ENCODE measurements at regions not wholly inside any gene's neighbourhood (a gene's known extent, or its start where the extent isn't known, plus 50 kb on each side); places are given as distances from the start of the nearest gene placed in this dataset.

DNA sequence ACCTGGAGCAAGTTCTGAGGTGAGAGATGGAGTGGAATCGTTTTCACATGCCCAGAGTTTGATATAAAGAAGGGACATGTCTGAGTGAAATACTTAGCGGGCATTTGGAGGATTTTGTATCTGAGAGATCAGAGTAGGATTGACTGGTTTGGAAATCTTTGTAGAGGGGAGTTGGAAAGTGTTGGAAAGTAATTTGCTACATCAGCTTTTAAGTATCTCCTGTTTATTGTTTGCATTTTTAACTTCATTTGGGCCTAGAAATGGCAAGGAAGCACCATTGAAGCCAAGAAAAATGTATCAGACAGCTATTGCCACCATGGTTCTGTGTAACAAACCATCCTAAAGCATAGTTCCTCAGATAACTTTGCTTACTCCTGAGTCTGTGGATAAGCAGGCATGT, 1015.1 kb upstream of the EEF2KMT start:
- no peak overlapping the region for H3K4me3 ChIP-seq (replicated peaks in 1 of 2; ENCODE audit: low read depth in 2 of 2, low read length in 2 of 2)
- TF ChIP-seq, protein P1, sequence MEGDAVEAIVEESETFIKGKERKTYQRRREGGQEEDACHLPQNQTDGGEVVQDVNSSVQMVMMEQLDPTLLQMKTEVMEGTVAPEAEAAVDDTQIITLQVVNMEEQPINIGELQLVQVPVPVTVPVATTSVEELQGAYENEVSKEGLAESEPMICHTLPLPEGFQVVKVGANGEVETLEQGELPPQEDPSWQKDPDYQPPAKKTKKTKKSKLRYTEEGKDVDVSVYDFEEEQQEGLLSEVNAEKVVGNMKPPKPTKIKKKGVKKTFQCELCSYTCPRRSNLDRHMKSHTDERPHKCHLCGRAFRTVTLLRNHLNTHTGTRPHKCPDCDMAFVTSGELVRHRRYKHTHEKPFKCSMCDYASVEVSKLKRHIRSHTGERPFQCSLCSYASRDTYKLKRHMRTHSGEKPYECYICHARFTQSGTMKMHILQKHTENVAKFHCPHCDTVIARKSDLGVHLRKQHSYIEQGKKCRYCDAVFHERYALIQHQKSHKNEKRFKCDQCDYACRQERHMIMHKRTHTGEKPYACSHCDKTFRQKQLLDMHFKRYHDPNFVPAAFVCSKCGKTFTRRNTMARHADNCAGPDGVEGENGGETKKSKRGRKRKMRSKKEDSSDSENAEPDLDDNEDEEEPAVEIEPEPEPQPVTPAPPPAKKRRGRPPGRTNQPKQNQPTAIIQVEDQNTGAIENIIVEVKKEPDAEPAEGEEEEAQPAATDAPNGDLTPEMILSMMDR (IDR thresholded peaks at IDR 0.05; ENCODE audit: low read depth, low read length): no peak
- DNase-seq (ENCODE audit: low read depth in 2 of 2): no peak

DNA sequence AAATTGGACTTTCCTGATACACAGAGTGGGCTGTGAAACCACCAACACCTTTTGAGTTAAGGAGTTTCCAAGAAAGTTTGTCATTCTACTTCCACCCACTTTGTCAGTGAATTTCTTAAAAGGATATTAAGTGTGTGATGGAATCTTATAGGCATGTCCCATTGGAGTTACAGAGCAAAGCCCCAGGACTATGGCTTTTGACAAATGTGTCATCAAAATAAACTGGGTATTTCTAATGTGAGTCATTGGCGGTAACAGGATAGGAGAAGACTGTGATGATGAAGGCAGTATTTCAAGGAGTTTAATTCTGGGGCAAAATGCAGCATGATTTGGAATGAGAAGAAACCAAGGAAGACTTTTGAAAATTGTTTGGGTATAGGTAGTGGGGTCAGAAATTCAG, 1013.8 kb upstream of the EEF2KMT start:
- DNase-seq (ENCODE audit: low read depth in 2 of 2): no peak
- TF ChIP-seq, protein P1 (IDR thresholded peaks at IDR 0.05; ENCODE audit: low read depth, low read length): no peak
- H3K4me3 ChIP-seq (replicated peaks in 1 of 2; ENCODE audit: low read depth in 2 of 2, low read length in 2 of 2): no peak overlapping the region

DNA sequence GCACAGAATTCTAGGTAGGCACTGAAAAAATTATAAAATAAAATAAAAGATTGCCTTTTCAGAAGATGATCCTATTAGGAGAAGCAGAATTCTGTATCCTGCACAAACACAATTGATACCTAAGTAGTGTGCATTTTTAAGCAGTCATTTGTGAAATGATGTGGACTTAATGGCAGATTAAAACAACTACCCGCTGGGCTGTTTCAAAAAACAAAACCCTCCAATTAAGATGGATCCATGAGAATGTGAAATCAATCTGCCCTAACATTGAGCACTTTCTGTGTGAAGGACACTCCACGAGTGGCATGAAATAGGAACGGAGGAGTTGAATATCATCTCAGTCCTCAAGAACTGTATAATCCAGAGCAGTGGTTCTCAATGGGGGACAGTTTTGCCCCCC, 1012.8 kb upstream of the EEF2KMT start:
- no peak overlapping the region for H3K4me3 ChIP-seq (replicated peaks in 1 of 2; ENCODE audit: low read depth in 2 of 2, low read length in 2 of 2)
- no peak for DNase-seq (ENCODE audit: low read depth in 2 of 2)
- TF ChIP-seq, protein P1 (IDR thresholded peaks at IDR 0.05; ENCODE audit: low read depth, low read length): no peak

DNA sequence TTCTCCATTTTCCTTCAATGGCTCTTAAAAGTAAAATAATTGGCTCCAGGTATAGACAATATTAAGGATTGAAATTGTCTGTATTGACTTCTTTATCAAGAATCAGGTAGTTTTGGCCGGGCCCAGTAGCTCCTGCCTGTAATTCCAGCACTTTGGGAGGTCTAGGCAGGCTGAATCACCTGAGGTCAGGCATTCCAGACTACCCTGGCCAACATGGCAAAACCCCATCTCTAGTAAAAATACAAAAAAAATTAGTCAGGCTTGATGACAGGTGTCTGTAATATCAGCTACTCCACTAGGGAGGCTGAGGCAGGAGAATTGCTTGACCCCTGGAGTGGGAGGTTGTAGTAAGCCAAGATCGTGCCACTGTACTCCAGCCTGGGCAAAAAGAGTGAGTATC, 1008.5 kb upstream of the EEF2KMT start:
- DNase-seq (ENCODE audit: low read depth in 2 of 2): no peak
- H3K4me3 ChIP-seq (replicated peaks in 1 of 2; ENCODE audit: low read depth in 2 of 2, low read length in 2 of 2): no peak overlapping the region
- TF ChIP-seq, protein P1 (IDR thresholded peaks at IDR 0.05; ENCODE audit: low read depth, low read length): no peak

DNA sequence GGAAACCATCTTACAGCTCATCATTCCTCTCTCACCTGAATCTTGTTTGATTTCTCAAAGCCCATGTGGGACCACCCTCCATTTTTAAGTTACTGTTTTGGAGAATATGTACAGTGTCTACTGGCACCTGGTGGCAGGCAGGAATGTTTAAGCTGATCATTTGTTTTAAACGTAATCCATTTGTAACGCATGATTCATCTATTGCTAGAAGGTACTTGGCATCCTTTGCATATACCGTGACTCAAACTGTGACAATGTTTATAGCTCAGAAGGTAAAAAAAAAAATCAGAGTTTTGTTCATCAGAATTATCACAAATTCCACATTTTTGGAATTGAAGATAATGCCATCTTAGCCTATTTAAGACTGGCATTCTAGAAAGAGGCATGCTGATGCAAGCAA, 1007.5 kb upstream of the EEF2KMT start:
- TF ChIP-seq, protein P1 (IDR thresholded peaks at IDR 0.05; ENCODE audit: low read depth, low read length): no peak
- no peak for DNase-seq (ENCODE audit: low read depth in 2 of 2)
- no peak overlapping the region for H3K4me3 ChIP-seq (replicated peaks in 1 of 2; ENCODE audit: low read depth in 2 of 2, low read length in 2 of 2)

DNA sequence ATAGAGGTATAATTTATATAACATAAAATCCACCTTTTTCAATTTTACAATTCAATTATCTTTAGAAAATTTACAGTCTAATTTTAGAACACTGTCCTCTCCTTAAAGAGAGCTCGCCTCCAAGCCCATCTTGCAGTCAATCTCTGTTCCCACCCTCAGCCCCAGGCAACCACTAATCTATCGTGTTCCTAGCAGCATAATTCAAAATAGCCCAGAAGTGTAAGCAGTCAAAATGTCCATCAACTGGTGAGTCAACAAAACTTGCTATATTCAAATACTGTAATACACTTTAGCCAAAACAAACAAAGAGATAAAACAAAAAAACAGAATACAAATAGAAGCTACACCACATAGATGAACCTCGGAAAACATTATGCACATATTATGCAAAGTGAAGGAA, 1006.8 kb upstream of the EEF2KMT start:
- DNase-seq (ENCODE audit: low read depth in 2 of 2): no peak
- TF ChIP-seq, protein P1 (IDR thresholded peaks at IDR 0.05; ENCODE audit: low read depth, low read length): no peak
- no peak overlapping the region for H3K4me3 ChIP-seq (replicated peaks in 1 of 2; ENCODE audit: low read depth in 2 of 2, low read length in 2 of 2)

DNA sequence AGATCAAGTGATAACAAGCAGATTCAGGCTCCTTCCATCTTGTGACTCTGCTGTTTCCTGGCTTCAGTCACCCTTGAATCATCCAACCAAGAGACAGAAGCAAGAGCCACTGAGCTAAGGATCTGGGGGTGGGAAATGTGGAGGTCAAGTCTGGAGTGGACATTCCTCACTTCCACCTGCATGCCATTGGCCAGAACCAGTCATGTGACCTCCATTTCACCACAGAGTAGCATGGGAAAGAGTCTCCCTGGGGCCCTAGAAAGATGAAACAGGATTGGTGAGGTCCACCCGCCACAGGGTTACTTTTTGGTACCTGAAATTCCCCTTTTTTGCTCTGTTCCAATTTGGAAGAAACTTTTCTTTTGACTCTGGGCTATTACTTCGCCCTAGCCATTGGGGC, 1006.0 kb upstream of the EEF2KMT start:
- TF ChIP-seq, protein P1 (IDR thresholded peaks at IDR 0.05; ENCODE audit: low read depth, low read length): no peak
- H3K4me3 ChIP-seq (replicated peaks in 1 of 2; ENCODE audit: low read depth in 2 of 2, low read length in 2 of 2): no peak overlapping the region
- DNase-seq (ENCODE audit: low read depth in 2 of 2): no peak
